A549 (cell line): ENCODE measurements at regions not wholly inside any gene's neighbourhood (a gene's known extent, or its start where the extent isn't known, plus 50 kb on each side); places are given as distances from the start of the nearest gene placed in this dataset.

Source experiments
- ATAC-seq, 2 experiments: fragments of 200-7000 bp in 1 of 2; fragments of >200 bp in 1 of 2; cut with Nextera tagmentation in 1 of 2; cut with Tn5 transposase in 1 of 2; 3 replicates each; pipeline versions ENCODE4 v1.8.0 to v1.9.1; 2018 to 2020; ENCODE audit warnings: mild to moderate bottlenecking in 1 of 2, moderate library complexity in 1 of 2
- CTCF ChIA-PET: fragments of 300-600 bp; sonication (Branson Sonifier 250); formaldehyde crosslinking; extraction: SDS; loops from one replicate; lab custom pipeline; 2021; ENCODE audit warnings: antibody characterized with exemption, inconsistent platforms; lab: Yijun Ruan, JAX
- POLR2A ChIA-PET: fragments of 350-600 bp; formaldehyde crosslinking; extraction: SDS; loops from one replicate; lab custom pipeline; 2021; ENCODE audit warnings: antibody characterized with exemption, inconsistent platforms; lab: Yijun Ruan, JAX
- DNase-seq, 2 experiments: peaks; one replicate each; pipeline versions ENCODE4 v3.0.0 to v3.0.0-alpha.2; 2011 to 2016; ENCODE audit warnings: low read depth in 1 of 2, low spot score in 1 of 2
- FAIRE-seq: peaks from 2 replicates; lab custom pipeline; 2011; peaks lifted over from hg19 to GRCh38; lab: Jason Lieb, UNC
- H3K27ac ChIP-seq, 2 experiments: fragments of >200 bp; sonication (Bioruptor Twin); formaldehyde crosslinking; 3 replicates each; pipeline ENCODE4 v1.5.1; 2016 to 2017
- H3K4me1 ChIP-seq: fragments of >200 bp; sonication (Bioruptor Twin); formaldehyde crosslinking; 3 replicates; pipeline ENCODE4 v1.6.1; 2016
- H3K4me2 ChIP-seq: fragments of >200 bp; sonication (Bioruptor Twin); formaldehyde crosslinking; 3 replicates; pipeline ENCODE4 v1.6.1; 2016
- H3K4me3 ChIP-seq: fragments of >200 bp; sonication (Bioruptor Twin); formaldehyde crosslinking; 3 replicates; pipeline ENCODE4 v1.5.1; 2016
- H3K9me3 ChIP-seq: fragments of >200 bp; sonication (Bioruptor Twin); formaldehyde crosslinking; 3 replicates; pipeline ENCODE4 v1.6.1; 2016
- ATOH8 ChIP-seq: fragments of 250-450 bp; sonication (Bioruptor Pico); IDR thresholded peaks from 2 replicates; pipeline ENCODE4 v1.5.0; 2020; ENCODE audit warnings: low read depth, mild to moderate bottlenecking, moderate library complexity
- E2F6 ChIP-seq: IDR thresholded peaks from 2 replicates; pipeline ENCODE4 v1.6.1; 2012; ENCODE audit warnings: low read depth, borderline replicate concordance
- EHF ChIP-seq: fragments of 250-450 bp; sonication (Bioruptor Pico); IDR thresholded peaks from 2 replicates; pipeline ENCODE4 v1.5.0; 2020; ENCODE audit warnings: mild to moderate bottlenecking
- ESRRA ChIP-seq: fragments of 150-350 bp; IDR thresholded peaks from 2 replicates; pipeline ENCODE4 v1.6.1; 2014; ENCODE audit warnings: mild to moderate bottlenecking, low read length, borderline replicate concordance
- MAZ ChIP-seq: fragments of 150-350 bp; IDR thresholded peaks from 2 replicates; pipeline ENCODE4 v1.6.1; 2014; ENCODE audit warnings: antibody characterized with exemption, low read depth, low read length, borderline replicate concordance
- NPAS2 ChIP-seq: fragments of 250-450 bp; sonication (Bioruptor Pico); IDR thresholded peaks from 2 replicates; pipeline ENCODE4 v1.8.0; 2022; ENCODE audit warnings: mild to moderate bottlenecking, moderate library complexity, borderline replicate concordance
- POLR2AphosphoS2 ChIP-seq: conservative IDR thresholded peaks from 2 replicates; pipeline ENCODE4 v1.6.1; 2012; ENCODE audit warnings: low read length, improper control_type of control experiment, inconsistent platforms
- RARB ChIP-seq: fragments of 250-450 bp; sonication (Bioruptor Pico); IDR thresholded peaks from 2 replicates; pipeline ENCODE4 v1.8.0; 2021; ENCODE audit warnings: mild to moderate bottlenecking, moderate library complexity
- ZNF302 ChIP-seq: fragments of 250-450 bp; sonication (Bioruptor Pico); IDR thresholded peaks from 2 replicates; pipeline ENCODE4 v1.9.0; 2021; ENCODE audit warnings: inconsistent platforms, mild to moderate bottlenecking, moderate library complexity
- WGBS: methylation state at CpG from one replicate; pipeline ENCODE4 v1.1.6; 2017; ENCODE audit errors: missing lambda C conversion rate; 5-methylcytosine and 5-hydroxymethylcytosine counted together
- TF ChIP-seq, protein P1 (sequence below): fragments of 450-650 bp; IDR thresholded peaks from 2 replicates; pipeline ENCODE4 v1.6.1; 2014; ENCODE audit warnings: antibody characterized with exemption

DNA sequence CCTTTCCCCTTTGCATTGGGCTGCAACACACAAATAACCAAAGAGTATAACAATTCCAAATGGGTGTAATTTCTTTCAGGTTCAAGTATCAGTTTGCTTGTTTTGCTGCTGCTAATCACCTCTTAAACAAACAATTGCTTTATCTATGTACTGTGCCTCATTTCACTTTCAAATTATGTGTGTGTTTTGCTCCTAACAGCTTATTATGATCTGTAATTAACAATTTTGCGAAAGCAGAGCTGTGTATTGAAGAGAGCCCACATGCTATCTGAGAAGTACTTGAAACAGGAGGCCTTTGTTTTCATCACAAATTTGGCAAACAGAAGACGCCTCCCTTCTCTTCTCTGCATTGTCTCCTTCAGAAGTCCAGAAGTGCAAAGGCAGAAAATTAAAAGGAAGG, 312.0 kb downstream of the TLE1 start:
- Histone ChIP-seq H3K9me3 (no peaks in the 10 kb centered on the region), H3K27ac (no peak overlapping the region; a peak in 1 of 6 replicates), H3K4me3 (no peak overlapping the region), H3K4me1 (peaks cover 16% of the 10 kb centered on the region), H3K4me2 (no peak overlapping the region)
- ChIA-PET CTCF (interaction anchor here (0.6 to 1.5 kb wide), 2 partner anchors 15 to 834 kb away, joined by 3 to 5 read pairs; no protein-coding TSS in a partner anchor), POLR2A (no interaction called here)
- WGBS, result 89% methylated on average over 2 of the region's 2 CpGs
- FAIRE-seq, result no peak
- no peak for TF ChIP-seq ESRRA
- TF ChIP-seq MAZ, result no peak
- no peak for TF ChIP-seq EHF (CRISPR knock-in tag)
- TF ChIP-seq E2F6, result no peak
- no peak for ATAC-seq
- DNase-seq, result no peak

DNA sequence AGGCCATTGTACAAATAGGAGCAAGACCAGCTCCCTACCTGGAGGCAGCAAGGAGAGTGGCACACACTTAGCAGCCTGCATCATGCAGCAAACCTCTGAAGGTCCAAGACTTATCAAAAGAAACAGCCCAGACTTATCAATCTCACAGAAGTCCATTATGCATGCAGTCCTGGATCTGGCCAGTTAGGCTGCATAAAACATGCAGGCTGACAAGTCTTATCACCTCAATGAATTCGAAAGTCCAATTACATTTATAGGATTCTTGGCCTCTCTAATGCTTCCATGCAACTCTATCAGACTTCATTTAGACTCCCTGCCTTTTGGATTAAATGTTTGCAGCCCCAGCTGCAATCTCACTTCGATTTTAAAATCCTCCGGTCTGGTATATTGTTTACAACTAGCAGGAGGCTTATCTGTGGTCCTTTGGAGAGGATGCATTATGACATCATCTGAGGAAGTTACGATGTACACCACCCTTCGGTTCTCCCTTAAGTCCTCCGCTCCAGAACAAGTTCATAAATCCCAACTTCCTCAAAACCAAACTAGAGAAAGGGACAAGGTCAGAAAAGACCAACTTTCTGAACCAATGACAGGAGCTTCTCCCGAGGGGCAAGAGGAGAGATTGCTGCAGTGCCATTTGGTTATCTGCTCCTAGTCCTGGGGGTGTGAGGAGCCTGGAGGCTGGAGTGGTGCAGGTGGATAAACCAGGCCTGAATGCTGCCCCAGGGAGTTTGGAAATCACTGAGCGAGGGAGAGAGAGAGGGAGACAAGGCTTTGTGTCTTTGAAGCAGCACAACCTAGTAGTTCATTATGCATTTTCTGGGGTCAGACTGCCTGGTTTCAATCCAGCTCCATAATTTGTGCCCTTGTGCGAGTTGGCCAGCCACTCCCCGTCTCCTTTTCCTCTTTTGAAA, 313.9 kb downstream of the TLE1 start:
- H3K4me3 ChIP-seq, result no peak overlapping the region
- FAIRE-seq, result no peak
- H3K4me1 ChIP-seq, result no peaks in the 10 kb centered on the region
- TF ChIP-seq NPAS2 (CRISPR knock-in tag), result no peak
- WGBS, result 80% methylated on average over 10 of the region's 10 CpGs
- H3K27ac ChIP-seq, result no peak overlapping the region; a peak in 1 of 6 replicates
- H3K9me3 ChIP-seq, result no peaks in the 10 kb centered on the region
- CTCF ChIA-PET, result interaction anchor here (0.6 kb wide), 3 partner anchors 206 to 1823 kb away, joined by 3 read pairs; no protein-coding TSS in a partner anchor
- POLR2A ChIA-PET, result no interaction called here
- H3K4me2 ChIP-seq, result no peak overlapping the region
- no peak for DNase-seq
- no peak; a peak in 1 of 6 replicates for ATAC-seq

DNA sequence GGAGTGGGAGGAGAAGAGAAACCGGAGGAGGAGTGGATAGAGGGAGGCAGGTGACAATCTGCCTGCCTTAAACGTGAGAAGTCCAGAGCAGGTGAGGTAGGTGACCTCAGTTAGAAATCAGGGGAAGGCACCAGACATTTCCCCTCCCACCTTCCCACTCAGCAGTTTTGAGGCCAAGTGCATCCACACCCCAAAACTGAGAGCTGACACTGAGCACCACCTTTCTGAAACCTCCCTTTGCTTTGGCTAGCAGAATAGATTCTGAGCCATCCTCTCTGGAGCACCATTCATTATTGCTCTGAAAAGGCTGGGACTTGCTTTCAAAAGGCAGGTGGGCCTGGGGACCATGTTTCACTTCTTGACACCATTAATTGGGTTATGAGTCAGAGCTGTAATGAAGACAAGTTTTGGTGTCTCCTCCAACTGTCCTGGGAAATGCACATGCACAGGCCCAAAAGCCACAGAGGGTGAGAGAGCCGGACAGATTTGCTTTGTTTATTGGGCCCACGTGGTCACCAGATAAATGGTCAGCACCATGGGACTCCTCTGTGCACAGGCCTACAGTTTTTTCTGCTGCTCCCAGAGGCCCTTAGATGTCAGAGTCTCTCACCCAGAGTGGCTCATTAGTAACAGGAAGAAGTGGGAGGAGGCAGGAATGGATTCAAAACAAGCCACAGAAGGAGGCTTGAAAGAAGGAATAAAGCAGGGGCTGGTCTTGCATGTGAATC, 314.7 kb downstream of the TLE1 start:
- Histone ChIP-seq H3K27ac (no peak overlapping the region), H3K4me1 (no peaks in the 10 kb centered on the region), H3K4me2 (no peak overlapping the region), H3K4me3 (no peak overlapping the region)
- CTCF ChIA-PET, result interaction anchor here (0.6 to 1.0 kb wide), 2 partner anchors 10 to 207 kb away, joined by 3 to 4 read pairs; no protein-coding TSS in a partner anchor
- no peak for FAIRE-seq
- WGBS, result 79% methylated on average over 4 of the region's 4 CpGs
- TF ChIP-seq, protein P1, sequence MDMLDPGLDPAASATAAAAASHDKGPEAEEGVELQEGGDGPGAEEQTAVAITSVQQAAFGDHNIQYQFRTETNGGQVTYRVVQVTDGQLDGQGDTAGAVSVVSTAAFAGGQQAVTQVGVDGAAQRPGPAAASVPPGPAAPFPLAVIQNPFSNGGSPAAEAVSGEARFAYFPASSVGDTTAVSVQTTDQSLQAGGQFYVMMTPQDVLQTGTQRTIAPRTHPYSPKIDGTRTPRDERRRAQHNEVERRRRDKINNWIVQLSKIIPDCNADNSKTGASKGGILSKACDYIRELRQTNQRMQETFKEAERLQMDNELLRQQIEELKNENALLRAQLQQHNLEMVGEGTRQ, result no peak
- TF ChIP-seq ATOH8, result no peak
- TF ChIP-seq POLR2AphosphoS2, result no peak
- no peak for TF ChIP-seq EHF (CRISPR knock-in tag)
- no peak for TF ChIP-seq RARB
- TF ChIP-seq, all 56 proteins: peak for 0
- H3K9me3 ChIP-seq, result no peaks in the 10 kb centered on the region
- ATAC-seq (no peak), DNase-seq (no peak)
- POLR2A ChIA-PET, result no interaction called here

DNA sequence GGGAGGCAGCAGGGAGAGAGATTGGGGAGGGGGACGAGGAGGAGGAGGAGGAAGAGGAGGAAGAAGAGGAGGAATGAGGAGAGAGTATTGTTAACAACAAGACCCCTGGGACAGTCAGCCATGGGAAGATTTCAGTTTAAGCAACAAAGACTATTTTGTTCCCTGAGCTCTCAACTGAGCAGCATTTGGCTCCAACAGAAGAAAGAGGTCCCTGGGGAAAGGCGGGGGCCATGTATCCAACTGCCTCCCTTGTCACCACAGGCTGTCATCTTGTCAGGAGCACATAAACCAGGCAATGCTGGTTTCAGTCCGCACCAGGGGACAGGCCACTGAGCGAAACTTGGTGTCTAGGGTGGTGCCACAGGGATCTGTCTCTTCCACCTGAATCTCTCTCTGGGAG, 316.1 kb downstream of the TLE1 start:
- POLR2A ChIA-PET, result no interaction called here
- WGBS, result 78% methylated on average over 4 of the region's 4 CpGs
- no peaks in the 10 kb centered on the region for H3K9me3 ChIP-seq
- FAIRE-seq, result no peak
- H3K27ac ChIP-seq, result no peak overlapping the region
- no peaks in the 10 kb centered on the region for H3K4me1 ChIP-seq
- CTCF ChIA-PET, result interaction anchor here (1.0 kb wide), 1 partner anchor 11 kb away, joined by 4 read pairs; no protein-coding TSS in a partner anchor
- no peak for TF ChIP-seq ZNF302
- H3K4me3 ChIP-seq, result no peak overlapping the region
- no peak for DNase-seq
- no peak overlapping the region for H3K4me2 ChIP-seq
- ATAC-seq, result no peak
